ENCODE measurements at regions not wholly inside any gene's neighbourhood (a gene's known extent, or its start where the extent isn't known, plus 50 kb on each side); places are given as distances from the start of the nearest gene placed in this dataset.

DNA sequence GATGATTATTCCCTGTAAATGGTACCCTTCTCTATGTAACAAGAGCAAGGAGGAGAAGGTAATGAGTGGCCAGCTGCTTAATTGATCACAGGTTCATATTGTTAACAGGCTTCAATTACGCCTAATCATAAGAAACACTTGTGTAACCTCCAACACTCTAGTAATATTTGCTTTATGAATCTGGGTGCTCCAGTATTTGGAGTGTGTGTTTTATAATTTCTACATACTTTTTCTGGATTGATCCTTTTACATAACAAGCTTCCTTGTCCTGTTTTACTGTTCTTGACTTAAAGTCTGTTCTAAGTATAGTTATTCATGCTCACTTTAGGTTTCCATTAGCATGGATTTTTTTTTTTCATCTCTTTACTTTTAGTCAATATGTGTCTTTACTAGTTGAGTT, 984.2 kb downstream of the AMY1C start:
- DNase-seq = no peak

DNA sequence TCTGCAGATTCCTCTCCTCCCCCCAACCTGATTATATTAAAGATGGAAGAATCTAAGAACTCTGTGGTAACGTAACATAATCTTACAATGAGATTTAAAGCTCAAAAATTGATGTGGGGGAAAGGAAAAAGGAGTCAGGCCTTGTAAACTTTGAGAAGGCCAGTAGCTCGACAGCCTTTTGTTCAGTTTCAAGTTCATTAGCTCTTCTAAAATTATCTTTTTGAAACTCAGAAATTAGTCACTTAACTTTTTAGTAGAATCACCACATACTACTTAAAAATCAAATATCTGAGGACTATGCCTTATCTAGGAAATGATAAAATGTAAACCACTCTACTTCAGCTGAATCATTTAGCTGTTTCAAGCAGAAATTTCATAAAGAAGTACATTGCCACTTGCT, 996.2 kb downstream of the AMY1C start:
- no peak for DNase-seq

GRCh38 chr1:104746994-104747393, 997.3 kb downstream of the AMY1C start:
- DNase-seq = no peak

GRCh38 chr1:104760017-104760416, 1010.3 kb downstream of the AMY1C start:
- no peak for DNase-seq

GRCh38 chr1:104761961-104762570, 1012.4 kb downstream of the AMY1C start:
- no peak for DNase-seq

- no peak for DNase-seq
These were observed 1015.4 kb downstream of the AMY1C start for GRCh38 chr1:104765085-104765484.

DNA sequence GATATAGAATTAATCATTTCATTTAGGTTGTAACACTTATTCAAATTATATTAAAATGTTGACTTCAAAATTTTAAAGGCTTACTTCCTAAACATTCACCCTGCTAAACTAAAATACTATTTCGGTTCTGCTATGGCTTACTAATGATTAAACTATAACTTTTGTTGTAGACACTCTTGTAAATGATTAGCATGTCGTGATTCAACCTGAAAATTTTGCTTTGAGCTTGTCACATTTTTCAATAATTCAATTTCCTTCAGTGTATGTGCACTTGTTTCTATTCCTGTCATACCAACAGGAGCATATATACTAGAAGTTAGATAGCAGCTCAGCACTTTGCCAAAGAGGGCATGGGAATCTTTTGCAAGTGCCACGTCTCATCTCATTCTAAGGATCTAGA, 1018.8 kb downstream of the AMY1C start:
- DNase-seq = no peak

DNA sequence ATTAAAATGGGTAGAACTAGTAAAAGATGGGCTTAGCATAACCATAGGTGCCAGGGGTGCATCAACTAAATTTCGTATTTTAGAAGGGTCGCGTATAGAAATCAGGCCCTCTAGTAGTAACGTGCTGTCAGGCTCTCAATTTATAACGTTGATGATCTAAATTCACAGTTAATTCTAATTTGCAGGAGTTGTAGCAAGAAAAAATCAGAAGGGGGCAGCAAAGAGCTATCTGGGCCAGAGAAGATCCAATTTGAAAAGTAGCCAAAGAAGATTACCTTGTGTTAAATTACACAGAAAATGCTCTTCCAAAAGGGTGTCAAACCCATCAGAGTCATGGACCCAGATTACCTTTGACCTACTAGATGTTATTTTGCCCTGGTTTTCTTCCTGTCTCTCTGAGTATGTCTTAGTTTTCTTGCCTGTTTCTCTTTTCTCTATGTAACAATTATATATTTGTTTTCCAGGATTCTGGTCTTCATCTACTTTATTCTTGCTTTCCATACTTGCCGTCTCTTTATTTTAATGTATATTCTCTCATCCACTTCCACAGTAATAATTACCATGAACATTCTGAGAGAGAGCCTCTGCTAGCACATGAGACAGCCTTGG, 1030.9 kb downstream of the AMY1C start:
- DNase-seq = no peak

DNA sequence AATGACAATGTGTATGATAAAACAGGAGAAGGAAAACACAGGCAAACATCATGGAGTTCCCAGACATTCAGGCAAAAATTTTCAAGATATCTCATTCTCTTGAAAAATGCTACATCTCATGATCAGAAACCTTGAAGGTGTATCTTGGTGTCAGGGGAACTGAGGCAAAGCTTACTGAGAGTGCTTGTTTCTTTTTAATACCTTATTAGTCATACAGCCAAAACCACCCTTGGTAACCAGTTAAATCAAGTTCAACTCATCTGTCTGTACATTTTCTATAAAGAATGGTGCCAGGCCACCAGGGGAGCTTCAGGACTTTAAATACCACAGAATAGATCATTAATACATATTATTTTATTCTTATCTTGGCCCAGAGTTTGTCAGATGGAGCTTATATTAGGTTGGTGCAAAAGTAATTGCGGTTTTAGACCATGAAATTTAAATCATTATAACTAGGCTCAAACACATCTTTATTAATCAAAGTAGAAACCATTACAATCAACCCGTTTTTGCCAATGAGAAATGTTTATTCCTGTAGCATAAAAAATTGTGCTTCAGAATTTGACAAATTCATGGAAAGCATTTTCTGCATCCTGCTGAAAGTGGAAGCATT, 1036.0 kb downstream of the AMY1C start:
- no peak for DNase-seq

DNA sequence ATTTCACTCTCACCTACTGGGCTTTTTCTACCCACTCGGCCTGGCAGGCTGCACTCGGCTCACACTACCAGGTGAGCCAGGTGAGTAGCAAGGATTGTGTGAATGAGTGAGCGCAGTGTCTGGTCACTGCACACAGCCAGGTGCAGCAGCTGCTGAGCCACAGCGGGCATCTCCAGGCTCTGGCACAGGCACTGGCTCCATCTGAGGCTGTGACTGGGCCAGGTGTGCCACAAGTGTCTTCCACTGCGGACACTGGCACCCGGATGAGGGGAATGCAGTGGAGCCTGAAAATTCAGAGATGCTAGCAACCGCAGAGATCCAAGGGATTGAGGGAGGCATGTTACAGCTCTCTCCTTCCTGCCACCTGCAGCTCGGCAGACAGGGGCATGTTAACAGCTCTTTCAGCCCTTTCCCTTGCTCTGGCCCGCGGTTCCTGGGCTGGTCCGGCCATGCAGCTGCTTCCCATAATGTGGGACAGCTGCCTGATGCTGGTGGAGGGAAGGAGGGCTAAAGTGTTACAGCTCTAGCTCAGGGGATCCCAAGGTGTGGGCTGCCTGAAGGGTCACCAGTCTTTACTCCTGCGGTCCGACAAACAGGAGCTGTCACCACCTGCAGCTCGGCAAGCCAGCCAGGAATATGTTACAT, 1038.3 kb downstream of the AMY1C start:
- DNase-seq = no peak

- no peak for DNase-seq
These were observed 1041.3 kb downstream of the AMY1C start for GRCh38 chr1:104791030-104791429.

GRCh38 chr1:104794035-104794434, 1044.3 kb downstream of the AMY1C start:
- no peak for DNase-seq

GRCh38 chr1:104795931-104796330, 1046.2 kb downstream of the AMY1C start:
- DNase-seq = no peak

DNA sequence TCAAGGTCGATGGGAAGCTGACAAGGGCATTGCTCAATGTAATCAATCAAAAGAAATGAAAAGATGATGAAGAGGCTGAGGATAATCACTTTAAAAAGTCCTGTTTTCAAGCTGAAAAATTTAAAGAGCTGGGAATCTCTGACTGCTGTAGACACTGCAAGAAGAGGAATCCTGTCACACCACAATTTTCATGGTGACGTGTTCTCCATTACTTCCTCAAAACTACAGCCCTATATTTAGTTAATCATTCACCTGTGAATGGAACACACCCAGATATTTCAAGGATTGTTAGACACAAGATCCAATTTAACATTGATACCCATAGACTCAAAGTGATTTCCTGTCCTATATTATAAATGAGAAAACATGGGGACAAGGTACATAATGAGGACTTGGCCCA, 1048.3 kb downstream of the AMY1C start:
- DNase-seq = no peak

DNA sequence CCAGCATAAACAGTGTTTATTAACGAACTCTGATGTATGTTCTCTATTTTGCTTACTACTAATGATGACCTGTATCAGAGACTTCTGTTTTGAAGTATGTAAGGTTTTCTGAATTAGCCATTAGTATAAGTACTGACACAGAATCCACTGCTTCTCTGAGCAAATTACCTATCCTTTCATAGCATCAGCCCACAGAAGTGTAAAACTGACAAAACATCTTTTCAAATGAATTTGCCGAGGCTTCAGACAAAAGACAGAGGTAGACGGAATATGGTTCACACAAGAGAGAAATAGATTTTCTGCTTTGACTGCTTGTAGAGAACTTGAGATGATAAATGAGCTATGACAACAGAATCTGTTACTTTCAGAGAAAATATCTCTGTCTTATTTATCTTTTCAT, 1051.6 kb downstream of the AMY1C start:
- no peak for DNase-seq

GRCh38 chr1:104804147-104804546, 1054.4 kb downstream of the AMY1C start:
- DNase-seq = no peak

DNA sequence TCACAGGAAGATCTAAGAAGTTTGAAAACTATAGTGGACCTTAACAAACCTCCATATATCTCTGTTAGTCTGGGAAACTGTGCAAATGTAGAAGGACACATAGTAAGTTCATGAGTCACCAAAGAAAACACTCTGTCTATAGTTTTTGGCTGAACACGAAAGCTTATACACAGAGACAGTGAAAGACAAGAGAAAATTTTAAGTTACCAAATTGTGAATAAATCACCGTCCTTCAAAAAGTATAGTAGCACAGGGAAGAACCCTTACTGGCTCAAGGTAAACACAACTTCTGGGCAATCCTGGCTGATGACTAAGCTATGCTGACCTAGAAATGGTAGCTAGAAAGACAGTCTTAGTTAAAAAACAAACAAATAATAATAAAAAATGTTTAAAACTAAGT, 1057.9 kb downstream of the AMY1C start:
- DNase-seq = no peak

DNA sequence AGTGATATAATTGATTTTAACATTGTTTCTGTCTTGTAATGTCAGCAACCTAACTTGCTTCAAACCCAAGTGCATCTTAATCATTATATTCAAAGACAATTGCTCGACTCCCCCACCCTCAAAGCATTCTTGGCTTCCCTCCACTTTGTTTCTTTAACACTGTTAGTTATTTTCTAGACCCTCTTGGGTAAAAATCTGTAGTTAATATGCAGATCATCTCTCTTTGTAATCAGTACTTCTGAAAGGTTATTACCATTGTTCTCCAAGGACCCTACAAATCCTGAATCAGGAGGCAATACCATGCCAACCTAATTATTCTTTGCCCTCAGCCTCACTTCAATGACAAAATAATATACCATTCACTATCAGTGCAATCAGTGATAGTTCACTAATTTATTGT, 1075.7 kb downstream of the AMY1C start:
- no peak for DNase-seq

GRCh38 chr1:104830534-104830933, 1080.8 kb downstream of the AMY1C start:
- no peak for DNase-seq

- no peak for DNase-seq
These were observed 1102.5 kb downstream of the AMY1C start for GRCh38 chr1:104852151-104852550.

DNA sequence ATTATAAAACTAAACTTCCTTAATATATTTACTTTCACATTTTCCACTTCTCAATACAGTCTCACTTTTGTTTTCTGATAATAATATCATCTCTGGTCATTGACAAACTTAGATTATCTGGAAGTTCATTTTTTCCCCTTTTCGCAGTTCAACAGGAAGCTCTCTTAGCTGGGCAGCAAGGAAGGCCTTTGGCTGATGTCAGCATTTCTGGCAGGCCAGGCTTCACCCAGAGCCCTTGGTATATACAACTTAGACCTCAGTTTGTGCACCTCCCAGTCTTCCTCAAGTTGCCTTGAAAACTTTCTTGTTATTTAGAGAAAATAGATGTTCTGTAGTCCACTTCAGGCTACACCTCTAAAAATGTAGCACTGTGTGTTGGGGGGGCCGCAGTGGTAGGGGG, 1103.6 kb downstream of the AMY1C start:
- DNase-seq = no peak

- DNase-seq = no peak
These were observed 1104.8 kb downstream of the AMY1C start for GRCh38 chr1:104854529-104854928.

DNA sequence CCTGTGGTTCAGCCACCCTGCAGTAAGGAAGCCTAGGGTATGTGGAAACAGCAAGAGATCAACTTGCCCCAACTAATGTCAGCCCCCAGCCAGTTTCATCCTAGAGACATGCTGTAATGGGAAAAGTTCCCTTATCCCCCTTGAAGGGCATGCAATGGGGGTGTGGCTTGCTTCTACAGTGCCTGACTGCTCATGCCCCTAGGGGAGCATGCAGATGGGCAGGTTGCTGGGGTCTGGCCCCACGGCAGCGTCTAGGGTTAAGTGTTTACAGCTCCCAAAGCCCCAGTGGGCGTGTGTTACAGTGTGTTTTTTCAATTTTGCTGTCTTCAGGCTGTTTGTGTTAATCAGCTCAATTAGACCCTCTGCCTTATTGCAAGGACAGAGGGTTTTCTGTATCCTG, 1105.9 kb downstream of the AMY1C start:
- DNase-seq = no peak

DNA sequence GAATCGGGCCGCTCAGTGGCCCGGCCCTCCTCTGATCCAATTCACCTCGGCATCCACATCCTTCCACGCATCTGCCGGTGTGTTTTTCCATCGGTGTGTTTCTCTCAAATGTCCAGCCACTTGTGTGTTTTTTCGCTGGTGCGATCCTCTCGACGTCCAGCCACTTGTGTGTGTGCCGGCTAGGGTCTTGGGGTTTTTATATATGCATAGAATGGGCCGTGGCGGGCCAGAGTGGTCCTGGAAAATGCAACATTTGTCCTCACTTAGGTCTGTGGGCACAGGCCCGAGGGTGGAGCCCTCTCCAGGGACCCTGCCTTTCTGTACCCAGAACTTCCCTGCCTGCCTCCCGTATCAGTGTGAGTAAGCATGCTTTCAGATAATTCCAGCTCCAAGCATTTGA, 1106.4 kb downstream of the AMY1C start:
- no peak for DNase-seq
